Stimulated activated CD4-positive, alpha-beta T cell treated with anti-CD3 and anti-CD28 coated beads, Interleukin-4, amount 100 ng/mL, for 1 hour (primary cell): ENCODE measurements at regions not wholly inside any gene's neighbourhood (a gene's known extent, or its start where the extent isn't known, plus 50 kb on each side); places are given as distances from the start of the nearest gene placed in this dataset.

Source experiments
- DNase-seq: peaks from one replicate; pipeline ENCODE4 v3.0.0-alpha.2; 2020

GRCh38 chr5:57581222-57581621 is 98.6 kb upstream of the ACTBL2 start:
- DNase-seq: no peak

DNA sequence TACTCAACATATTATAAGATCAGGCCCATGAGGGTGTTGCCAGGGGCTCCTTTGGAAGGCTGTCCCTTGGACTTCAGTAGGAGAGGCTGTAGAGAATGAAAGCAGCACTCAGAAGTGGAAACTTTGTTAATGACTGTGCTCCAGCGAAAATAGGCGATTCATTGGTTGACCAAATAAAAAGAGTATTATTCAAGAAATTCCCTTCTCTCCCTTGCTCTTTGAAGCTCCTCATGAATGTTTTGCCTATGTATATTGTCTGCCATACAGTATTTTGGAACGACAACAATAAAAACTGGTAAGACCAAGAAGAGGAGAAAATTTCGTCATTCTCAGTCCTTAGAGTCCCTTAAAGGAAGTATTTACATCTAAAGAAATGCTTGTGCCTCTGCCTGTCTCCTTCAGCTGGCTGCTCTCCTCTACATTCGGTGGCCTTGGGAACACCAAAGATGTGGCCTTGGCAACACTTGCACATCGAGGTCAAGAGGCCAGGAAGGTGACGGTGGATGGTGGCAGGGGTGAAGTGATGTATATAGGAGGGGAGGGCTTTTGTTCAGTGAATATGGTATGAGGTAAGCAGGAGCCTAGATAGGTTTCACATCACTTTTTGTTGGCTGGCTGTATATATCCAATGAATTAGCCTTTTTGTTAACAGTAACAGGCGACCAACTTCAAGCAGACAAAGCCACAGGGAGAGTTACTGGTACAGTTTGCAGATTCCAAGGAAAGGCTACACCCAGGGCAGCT is 95.0 kb upstream of the ACTBL2 start:
- no peak for DNase-seq

DNA sequence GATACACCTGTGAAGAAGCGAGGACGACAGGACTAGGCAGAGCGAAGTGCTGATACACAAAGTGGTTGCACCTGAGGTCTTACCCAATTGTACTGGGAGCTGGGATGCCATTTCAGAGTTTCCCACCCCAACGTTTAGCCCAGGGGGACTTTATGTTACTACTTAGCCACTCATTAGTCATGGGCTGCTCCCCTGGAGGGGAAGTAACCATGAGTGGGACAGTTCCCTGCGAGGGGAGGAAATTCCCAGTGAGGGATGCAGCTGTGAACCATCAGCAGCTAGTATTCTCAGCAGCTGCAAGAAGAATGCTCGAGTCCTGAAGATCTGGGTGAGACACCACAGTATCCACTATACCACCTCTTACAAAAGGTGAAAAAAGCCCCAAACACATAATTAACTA is 93.7 kb upstream of the ACTBL2 start:
- DNase-seq: no peak

- DNase-seq: no peak
These were observed 93.2 kb upstream of the ACTBL2 start for GRCh38 chr5:57575839-57576238.

GRCh38 chr5:57572461-57572860 is 89.8 kb upstream of the ACTBL2 start:
- no peak for DNase-seq

GRCh38 chr5:57569601-57570000 is 87.0 kb upstream of the ACTBL2 start:
- no peak for DNase-seq

DNA sequence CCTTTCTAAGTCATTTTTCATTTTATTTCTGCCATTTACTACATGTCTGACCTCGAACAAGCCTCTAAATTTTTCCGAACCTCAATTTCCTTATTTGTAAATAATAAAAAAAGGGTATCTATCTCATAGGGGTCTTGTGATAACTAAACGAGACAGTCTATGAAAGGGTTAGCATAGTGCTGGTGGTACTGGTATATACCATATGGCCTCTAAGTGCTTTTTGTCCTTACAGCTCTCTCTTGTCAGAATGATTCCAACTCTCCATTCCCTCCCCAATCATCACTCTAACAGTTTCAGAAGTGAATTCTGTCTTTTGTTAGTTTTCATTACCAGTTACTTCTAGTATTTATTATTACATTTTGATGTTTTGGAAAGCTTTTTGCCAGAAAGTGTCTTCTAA is 85.5 kb upstream of the ACTBL2 start:
- DNase-seq: no peak

DNA sequence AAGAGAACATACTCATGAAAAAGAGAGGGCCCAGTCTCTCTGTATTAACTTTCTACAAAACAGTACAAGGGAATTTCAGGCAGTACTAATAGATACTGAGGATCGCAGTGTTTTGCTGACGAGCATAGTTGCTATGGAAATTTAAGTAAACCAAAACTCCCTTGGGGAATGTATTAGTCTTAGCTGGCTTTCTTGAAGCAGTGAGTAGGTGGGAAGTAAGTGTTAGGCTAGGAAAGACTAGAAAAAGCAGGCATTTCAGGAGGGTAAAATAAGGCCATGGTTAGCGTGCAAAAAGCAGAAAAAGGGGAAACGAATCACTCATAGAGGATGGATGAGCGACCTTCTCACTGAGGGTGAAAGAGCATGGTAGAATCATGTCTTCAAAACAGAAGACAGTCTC is 84.3 kb upstream of the ACTBL2 start:
- no peak for DNase-seq

- DNase-seq: no peak
These were observed 78.7 kb upstream of the ACTBL2 start for GRCh38 chr5:57561231-57561842.

DNA sequence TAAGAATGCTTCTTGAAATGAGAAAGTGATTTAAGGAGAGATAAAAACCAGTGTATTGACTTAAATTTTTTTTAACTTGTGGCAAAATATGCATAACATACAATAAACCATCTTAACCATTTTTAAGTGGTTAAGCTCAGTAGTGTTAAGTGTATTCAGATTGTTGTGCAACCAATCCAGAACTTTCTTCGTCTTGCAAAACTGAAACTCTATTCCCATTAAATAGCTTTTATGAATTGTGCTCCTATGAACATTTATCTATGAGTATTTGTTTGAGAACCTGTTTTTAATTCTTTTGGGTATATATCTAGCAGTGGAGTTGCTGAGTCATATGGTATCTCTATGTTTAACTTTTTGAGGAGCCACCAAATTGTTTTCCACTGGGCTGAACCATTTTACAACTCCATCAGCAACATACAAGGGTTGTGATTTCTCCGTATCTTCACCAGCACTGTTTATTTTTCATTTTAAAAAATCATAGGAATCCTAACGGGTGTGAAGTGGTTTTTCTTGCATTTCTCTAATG is 76.6 kb upstream of the ACTBL2 start:
- DNase-seq: no peak

GRCh38 chr5:57552033-57552432 is 69.4 kb upstream of the ACTBL2 start:
- DNase-seq: no peak

DNA sequence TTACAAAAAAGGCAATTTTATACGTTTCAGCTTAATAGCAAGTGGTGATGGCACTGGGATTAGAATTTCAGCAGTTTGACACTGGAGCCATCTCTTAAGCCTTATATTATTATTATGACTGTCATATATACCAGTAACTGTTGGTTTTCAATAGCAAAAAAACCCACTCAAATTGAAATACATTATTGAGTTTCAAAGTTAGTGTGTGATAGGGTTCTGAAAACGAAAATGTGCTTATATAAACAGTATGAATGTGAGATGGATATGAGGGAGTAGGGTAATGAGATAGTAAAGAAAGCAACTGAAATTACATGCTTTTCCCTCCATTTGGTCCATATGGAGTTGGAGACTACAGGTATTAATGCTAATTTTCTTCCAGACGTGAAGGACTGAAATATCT is 68.6 kb upstream of the ACTBL2 start:
- DNase-seq: no peak

GRCh38 chr5:57550132-57550531 is 67.5 kb upstream of the ACTBL2 start:
- DNase-seq: no peak

- DNase-seq: no peak
These were observed 67.0 kb upstream of the ACTBL2 start for GRCh38 chr5:57549566-57549965.

DNA sequence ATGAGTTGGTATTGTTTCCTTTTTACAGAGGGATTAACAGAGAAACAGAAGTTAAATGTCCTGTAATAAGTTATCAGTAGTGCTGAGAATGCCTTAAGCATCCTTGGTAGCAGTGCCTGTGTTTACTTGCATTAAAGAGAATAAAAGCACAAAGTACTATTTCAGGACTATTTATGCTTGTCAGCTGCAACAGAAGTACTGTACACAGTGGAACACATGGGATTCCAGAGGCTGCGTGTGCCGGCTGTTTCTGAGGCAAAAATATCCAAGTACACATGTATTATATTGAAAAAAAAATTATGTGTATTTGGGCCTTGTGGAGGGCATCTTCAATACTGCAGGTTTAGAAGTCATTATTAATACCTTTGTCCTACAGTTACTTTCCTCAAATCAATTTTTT is 58.2 kb upstream of the ACTBL2 start:
- no peak for DNase-seq

GRCh38 chr5:57539281-57539701 is 56.7 kb upstream of the ACTBL2 start:
- no peak for DNase-seq

- DNase-seq: no peak
These were observed 55.8 kb upstream of the ACTBL2 start for GRCh38 chr5:57538341-57538955.

DNA sequence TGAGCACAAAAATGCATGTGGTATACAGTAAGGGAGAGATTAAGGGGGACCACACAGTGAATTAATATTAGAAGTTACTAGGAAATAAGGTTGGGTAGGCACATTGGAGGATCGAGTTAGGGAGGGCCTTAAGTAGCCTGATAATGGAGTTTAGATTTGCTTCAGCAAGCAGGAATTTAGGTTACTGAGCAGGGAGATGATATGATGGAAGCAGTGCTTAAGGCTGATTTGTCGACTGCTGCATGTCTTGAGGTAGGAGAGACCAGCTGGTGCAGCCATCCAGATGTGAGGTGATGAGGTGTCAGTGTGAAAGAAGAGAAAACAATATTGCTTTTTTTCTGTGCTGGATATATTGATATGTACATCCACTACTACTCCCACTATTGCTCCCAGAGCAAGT is 55.2 kb upstream of the ACTBL2 start:
- no peak for DNase-seq

DNA sequence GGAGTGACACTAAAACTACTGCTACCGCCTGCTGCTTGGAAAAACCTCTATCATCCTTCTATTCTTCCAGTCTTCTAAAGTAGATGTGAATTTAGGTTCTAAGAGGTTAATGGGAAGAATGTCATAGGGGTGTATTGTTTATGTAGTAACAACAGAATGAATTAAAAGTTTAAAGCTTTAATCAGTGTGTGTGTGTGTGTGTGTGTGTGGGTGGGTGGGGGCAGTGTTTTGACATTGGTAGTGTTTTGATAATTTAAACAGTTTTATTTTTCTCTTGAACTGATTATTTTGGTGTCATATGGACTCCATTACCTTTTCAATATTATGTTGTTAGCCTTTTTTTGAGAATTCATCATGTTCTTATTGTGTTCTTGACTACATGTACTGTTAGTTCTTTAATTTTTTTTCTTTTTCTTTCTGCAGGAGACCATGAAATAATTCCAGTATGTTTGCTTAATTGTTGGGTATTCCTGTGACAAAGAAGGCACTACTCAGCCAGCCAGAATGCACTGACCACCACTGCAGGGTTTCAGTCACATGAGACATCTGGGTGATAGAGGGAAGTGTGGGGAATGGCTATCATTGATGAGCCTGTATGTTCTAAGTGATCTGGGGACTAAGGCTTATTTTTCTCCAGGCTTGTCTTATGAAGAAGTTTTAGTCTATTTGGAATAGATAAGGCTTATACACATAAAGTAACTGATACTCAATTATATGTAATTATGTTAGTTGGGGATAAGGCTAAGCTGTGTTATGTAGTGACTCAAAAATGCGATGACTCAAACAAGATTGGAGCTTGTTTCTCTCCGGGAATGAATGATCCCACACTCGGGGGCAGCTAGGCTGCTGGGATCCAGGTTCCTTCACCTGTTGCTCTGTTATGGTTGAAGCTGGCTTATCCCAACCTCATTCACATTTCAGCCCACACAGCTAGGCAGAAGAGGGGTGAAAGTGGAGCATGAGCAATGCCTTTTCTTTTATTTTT is 50.2 kb upstream of the ACTBL2 start:
- no peak for DNase-seq
